HK-2 (cell line): ENCODE measurements at regions not wholly inside any gene's neighbourhood (a gene's known extent, or its start where the extent isn't known, plus 50 kb on each side); places are given as distances from the start of the nearest gene placed in this dataset.

ENCODE experiments used
- DNase-seq: peaks from one replicate; pipeline ENCODE4 v3.0.0-alpha.2; 2018; ENCODE audit not compliant: unreplicated experiment

DNA sequence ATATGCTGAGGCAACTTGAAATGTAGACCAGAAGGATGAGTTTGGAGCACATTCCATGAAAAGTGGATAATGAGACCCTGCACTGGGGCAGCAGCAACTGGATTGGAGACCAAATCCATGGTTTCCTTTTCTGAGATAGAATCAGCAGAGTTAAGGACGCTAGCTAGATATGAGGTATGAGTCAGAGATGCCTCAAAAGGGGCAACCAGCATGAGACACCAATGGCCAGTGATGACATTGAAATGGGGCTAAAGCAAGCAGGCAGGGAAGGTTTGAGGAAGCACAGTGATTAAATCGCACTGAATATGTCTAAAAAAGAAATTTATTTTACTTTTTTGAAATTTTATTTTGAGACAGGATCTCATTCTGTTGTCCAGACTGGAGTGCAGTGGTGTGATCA, 802.4 kb downstream of the TFAP2A start:
- DNase-seq = no peak

DNA sequence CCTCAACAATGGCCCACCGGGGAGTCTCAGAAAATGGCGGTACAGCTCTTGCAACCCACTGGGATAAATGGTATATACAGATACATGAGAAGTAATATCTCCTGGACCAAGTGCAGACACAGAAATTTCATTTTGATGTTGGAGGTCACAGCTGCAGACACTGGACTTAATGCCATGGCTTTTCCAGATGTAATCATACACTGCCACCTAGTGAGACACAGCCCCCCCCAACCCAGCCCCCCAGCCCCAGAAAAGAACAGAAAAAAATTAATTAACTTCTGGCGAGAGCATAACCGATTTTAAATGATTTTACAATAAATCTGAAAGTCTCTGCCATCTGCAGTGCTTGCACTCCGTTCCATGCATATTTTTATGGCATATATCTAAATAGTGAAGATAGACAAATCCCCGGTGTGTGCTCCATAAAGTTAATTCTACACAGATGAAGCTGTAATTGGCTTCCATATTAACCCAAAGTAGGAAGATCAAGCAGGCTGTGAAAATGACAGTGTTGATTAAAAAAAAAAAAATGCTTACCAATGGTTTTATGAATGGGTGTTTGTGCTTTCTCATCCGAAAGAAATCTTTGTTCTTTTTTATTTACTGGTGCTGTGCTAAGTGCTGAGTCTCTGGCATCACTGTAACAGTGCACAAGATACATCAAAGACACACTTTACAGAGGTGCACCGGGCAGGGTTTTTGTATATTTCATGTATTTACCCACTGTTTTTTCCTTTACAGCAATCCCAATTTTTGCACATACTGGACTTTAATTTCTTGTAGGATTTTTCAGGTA, 804.1 kb downstream of the TFAP2A start:
- DNase-seq = no peak

DNA sequence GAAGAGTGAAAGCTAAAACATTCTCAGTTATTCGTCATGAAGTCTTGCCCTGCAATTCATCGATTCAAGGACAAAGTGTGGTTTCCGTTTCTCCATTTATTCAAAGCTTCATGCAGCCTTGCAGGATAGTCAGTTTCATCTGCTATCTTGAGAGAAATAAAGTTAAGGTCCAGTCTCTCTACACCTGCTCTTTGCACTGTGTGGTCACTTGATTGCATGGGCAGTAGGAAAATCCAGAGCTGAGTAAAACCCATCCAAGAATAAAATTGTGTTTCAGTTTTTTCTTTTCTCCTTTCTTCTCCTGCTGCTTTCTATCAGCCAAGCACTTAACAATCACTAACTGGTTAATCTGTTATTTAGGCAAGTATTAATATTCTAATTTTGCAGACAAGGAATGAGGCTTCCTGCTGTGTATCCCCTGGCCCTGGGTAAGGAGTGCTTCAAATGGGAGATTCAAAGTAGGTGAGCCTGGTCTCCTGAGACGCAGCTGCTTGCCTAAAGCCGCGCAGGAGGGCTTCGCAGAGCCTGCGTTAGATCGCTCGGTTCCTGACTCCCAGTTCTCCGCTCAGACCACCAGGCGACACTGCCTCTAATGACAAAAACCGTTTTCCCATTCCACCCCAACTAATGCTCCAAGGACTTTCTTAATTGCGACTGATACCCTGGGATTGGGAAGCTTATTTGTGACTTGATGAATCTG, 808.3 kb downstream of the TFAP2A start:
- no peak for DNase-seq

DNA sequence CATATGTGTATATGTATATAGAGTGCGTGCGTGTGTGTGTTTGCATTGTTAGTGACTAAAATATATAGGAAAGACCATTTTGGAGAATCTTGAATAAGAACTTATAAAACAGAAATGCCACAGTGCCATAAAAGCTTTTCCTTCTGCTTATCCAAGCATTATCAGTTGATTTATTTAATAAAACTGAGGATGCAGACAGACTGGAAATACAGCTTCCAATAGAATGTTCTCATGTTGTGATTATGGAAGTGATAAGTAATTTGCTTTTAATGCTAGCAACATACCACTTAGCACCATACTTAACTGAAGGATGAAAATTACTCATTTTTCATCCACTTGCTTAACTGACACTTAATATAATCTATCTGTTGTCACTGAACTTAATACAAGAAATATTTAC, 820.1 kb downstream of the TFAP2A start:
- no peak for DNase-seq

DNA sequence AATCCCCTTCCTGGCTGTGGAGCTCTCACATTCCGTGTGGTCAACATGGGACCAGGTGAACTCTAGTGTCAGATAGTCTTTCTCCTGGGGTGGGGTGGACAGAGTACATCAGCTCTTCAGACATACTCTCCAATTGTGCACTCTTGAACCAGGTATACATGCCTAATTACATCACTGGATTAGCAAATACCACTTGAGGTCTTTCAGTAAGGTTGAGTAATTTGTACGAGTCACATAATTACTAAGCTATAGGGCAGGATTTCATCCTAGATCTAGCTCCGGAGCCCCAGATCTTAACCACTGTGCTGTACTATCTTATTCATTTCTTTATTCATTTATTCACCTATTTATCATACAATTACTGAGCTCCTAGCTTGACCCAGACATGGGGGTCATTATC, 821.3 kb downstream of the TFAP2A start:
- no peak for DNase-seq

DNA sequence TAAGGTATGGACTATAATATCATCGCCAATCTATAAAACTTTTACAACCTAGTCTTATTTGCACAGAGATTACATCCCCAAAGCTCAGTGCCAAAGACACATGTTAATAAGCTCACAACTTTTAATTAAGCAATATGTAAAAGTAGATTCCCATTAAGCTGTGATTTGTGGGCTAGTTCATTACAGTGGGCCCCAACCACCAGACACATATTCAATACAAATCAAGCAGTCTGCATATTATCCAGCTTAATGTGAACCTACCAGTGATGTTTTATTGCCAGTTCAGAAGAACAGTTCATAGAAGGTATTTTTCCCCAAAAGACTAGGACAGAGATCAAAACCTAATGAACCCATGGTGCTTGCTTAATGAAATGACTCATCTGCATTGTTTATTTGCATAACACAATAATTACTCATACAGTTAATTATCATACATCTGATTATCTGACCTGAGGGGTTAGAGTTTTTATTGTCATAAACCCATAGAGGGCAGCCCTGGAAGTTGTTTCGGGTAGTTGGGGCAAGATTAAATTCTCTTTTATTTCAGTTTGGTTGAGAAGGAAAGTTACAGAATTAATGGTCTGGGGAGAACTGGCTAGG, 831.0 kb downstream of the TFAP2A start:
- DNase-seq = no peak

DNA sequence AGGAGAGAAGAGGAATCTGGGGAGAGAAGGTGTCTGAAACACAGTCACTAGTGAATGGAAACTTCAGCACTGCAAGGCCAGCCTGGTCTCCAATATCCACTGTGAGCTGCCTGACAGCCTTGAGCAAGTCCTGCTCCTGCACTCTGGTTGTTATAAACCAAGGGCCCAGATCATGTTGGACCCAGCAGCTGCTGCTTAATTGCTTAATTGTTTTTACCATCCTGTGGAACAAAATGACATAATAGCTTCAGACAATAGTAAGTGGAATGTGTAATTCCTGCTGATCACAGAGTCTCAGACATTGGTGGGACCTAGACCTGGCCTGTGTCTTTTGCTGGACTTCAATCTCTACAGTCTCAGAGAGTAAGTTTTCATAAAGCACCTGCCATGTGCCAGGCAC, 833.7 kb downstream of the TFAP2A start:
- no peak for DNase-seq

DNA sequence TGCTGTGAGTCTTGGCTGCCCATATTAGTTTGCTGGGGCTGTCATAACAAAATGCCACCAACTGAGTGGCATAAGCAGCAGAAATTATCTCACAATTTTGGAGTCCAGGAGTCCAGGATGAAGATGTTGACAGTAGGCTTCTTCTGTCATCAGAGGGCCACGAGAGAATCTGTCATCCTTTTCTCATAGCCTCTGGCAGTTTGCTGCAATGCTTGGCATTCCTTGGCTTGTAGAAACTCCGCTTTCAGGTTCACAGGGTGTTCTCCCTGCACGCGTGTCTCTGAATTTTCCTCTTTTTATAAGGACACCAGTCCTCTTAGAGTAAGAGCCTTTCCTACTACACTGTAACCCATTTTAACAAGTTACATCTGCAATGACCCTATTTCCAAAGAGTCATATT, 838.4 kb downstream of the TFAP2A start:
- DNase-seq = no peak

DNA sequence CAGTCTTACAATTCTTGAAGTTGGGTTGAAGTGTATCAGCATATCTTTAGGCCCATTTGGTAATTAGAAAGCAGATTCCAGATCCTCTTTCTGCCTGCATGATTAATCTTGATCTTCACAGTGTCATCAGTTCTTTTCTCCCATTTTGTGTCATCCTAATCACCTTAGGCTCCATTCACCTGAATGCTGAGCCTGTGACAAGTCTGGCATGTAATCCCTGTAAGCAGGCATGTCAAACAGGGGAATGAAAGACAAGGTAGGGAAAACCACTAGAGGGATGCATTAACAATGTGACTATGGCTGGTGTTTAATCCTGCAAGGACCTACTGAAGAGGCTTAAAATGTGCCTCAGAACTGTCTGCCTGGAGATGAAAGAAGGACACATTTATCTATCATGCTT, 848.8 kb downstream of the TFAP2A start:
- DNase-seq = no peak

DNA sequence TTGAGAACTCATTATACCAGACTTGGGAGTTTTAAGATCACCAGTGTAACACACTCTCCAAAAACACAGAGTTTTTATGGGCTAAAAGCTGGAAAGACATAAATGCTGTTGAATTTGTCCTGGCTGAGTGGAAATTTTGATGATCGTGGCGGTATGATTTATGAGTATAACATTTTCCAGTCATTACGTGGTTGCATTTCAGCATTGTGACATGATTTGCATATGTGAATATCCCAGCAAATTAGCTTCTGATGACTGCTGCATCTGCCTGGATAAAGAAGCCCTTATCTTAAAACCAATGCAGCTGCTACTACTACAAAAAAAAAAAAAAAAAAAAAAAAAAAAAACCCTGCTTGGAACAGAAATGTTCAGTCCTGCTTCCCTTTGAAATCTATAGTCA, 850.9 kb downstream of the TFAP2A start:
- DNase-seq = no peak

DNA sequence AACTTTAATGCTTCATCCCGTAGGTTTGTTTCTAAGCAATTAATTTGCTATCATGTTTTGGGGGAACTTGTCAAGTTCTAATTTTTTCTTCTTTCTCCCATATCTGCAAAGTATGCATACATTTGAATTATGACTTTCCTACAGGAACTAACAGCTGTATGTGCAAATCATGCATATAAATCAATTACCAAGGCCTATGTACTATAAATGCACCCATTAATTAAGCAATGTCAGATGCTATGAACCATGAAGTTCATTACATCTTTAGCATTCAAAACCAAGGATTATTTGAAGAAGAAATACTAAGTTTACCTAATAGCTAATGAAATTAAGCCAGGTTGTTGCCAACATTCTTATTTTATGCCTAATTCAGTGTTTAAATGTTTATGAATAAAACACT, 851.3 kb downstream of the TFAP2A start:
- no peak for DNase-seq

DNA sequence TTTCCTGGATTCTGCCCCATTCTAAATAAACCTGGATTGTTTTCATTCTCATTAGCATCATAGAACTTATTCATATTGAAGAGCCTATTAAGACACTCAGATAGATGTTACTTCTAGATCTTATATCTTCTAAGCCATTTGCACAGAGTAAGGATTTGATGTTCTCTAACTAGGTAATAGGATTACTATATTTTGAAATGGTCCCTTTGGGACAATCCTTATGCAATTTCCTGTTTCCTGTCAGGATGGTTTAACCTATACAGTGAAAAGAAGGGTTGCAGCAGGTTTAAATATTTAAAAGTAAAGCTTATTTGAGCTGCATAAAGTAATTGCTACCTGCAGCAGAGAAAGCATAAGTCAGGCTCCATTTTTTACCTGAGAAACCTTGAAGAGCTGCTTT, 860.1 kb downstream of the TFAP2A start:
- DNase-seq = no peak

DNA sequence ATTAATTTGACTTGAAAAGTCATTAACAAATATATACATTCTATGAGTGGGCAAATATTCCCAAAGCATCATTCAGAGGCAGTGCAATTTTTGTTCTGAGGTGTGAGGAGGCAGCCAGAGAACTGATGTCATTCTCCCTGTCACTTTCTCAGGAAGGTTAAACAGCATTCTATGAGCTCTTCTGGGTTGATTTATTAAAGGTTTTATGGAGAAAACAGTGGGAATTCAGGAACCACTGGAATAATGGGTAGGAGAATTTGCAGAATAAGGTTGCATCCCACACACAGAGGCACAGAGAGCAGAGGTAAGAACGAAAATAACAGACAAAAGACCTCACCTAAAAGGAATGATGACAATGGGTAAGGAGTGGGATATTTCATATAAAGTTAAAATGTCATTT, 860.6 kb downstream of the TFAP2A start:
- DNase-seq = no peak

DNA sequence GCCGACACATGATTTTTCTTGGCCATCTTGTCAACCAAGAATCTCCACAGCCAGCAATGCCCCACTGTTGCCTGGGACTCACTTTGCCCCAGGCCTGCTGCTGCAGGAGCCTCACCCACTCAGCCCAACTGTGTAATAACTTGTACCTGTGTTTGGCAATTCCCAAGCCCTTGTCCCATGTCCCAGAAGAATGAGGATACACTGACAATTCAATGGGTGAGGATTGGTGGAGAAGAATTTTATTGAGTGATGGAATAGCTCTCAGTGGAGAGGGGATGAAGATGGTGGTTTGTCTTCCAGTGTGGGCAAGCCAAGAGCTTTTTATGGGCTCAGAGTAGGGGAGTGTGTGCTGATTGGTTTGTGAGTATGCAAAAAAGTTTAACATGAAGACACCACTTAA, 861.9 kb downstream of the TFAP2A start:
- DNase-seq = no peak

DNA sequence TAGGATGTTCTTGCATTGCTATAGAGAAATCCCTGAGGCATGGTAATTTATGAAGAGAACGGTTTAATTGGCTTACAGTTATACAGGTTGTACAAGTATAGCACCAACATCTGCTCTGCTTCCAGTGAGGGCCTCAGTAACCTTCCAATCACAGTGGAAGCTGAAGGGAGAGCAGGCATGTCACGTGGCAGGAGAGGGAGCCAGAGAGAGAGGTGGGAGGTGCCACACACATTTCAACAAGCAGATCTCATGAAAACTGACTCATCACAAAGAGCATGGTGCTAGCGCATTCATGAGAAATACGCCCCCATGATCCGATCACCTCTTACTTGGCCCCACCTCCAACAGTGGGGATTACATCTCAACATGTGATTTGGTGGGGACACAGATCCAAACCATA, 871.2 kb downstream of the TFAP2A start:
- no peak for DNase-seq

DNA sequence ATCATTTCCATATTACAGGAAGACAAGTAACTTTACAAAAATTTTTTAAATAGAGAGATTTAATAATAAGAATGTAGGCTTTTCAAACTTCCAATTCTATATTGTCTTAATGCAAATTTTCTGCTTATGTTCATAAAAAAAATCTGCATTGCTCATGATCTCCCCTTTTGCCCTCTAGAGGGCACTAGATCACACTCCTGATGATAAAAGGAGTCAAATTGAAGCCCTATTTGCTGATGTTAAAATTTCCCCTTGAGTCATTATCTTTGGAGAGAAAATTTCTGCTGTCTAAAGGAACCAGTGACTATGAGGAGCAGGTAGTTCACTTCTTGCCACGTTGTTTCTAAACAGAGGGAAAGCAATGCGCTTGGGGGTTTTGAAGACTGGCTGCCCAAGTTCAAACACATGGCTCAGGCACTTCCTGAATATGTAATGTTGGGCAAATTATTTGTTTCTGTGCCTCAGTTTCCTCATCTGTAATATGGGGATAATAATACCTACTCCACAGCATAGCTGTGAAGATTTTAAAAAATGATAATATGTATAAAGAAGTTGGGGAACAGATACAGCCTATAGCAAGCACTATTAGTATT, 874.2 kb downstream of the TFAP2A start:
- DNase-seq = no peak

DNA sequence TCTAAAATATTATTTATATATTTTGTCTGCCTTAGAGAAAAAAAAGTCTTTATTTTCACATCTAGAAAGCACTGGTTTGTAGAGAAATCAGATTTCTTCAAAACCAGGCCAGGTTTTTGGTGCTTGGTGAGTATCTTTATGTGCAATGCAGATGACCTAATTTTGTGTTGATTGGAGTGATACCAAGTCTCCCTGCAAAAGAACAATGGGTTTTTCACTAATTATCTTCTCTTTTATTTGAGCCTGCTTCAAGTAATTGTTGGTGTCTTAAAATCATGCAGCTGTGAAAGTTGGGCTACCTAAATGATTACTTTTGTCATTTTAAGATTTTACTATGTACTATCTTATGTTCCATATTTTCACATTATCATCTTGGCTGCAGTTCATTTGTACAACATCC, 874.7 kb downstream of the TFAP2A start:
- no peak for DNase-seq

DNA sequence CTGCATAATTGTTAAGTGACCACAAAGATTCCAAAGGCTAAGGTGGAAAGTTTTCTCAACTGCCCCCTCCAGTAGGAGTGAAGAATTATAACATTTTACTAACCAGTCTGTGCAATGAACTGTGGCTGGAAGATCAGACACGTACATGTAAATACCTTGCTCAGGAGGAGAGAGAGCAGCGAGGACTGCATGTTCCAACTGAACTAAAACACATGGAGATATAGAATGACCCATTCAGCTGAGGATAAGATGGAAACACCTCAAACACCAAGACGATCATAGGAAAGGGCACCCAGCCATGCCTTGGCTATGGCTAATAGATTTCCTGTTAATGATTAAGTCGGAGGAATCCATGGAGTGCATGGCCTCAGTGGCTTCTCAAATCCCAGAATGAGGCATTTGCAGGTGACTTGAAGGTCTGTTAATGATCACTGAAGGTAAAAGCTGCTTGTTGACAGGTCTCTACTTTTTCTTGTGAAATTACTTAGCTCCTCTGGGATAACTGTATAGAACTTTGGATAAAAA, 875.6 kb downstream of the TFAP2A start:
- DNase-seq = peak; percentile 79

DNA sequence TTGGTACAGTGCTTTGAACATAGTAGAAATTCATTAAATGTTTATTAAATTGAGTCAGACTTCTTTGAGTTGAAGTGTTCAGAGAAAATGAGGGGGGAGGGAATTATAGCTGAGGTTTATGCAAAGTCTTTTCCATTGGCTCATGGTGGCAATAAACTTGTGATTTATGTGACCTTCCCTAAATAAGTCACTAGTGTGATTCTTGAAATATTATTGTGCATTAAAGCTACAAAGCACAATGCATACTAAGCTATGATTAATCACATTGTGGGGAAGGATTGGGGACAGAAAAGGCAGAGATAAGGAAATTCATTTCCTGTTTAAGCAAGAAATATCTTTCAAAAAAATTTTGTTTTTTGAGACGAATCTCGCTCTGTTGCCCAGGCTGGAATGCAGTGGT, 877.5 kb downstream of the TFAP2A start:
- DNase-seq = no peak

DNA sequence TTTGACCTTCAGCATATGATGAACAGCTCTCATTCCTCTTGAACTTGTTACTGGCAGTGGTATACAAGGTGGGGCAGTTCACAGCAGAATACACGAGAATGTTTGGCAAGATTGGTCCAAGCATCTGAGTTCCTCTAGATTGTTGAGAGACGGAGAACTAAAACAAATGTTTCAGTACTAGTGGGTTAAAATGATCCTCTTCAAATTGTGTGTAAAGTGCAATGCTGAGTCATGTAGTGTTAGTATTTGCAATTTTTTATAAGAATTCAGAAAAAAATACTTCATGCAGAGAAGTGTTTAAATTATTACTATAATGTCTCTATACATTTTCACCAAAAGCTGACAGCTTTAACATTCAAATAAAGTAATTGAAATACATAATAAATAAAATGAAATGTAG, 879.8 kb downstream of the TFAP2A start:
- no peak for DNase-seq

DNA sequence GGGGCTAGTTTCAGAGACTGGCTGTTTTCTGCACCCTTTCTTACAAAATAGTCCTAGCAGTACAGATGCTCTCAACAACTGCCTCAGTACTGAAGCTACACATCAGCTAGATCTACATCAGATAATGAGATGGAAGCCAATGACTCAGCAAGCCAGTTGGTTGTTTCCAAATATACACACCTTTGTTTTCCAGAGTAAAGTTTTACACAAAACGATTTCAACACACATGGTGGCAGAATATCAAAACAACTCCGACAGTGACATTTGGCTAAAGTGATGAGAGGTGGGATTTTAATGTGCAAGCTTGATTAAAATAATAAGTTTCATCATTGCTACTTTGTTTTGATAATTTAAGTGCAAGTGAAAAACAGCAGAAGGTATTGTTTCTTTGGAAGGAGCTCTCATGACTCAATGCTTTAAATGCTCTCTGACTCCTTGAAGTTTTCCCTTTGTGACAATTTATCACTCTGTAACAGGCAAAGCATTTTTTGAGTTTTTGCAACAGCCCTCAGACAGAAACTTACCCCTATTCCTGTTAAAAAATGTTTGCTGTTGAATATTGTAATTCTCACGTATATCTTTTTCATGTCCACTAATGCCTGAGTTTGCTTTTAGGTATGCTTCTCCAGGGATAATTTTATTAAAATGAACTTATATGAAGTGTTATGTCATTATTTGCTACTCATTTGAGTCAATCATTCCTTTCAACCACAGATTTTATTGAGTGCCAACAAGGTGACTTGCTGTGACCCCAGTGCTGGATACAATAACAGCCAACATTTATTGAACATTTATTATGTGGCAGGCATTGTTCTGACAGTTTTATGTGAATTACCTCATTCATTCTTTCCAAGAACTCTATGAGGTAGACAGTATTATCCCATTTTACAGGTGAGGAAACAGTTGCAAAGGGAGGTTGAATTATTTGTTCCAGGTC, 882.0 kb downstream of the TFAP2A start:
- DNase-seq = no peak
